ENCODE measurements at regions not wholly inside any gene's neighbourhood (a gene's known extent, or its start where the extent isn't known, plus 50 kb on each side); places are given as distances from the start of the nearest gene placed in this dataset.

DNA sequence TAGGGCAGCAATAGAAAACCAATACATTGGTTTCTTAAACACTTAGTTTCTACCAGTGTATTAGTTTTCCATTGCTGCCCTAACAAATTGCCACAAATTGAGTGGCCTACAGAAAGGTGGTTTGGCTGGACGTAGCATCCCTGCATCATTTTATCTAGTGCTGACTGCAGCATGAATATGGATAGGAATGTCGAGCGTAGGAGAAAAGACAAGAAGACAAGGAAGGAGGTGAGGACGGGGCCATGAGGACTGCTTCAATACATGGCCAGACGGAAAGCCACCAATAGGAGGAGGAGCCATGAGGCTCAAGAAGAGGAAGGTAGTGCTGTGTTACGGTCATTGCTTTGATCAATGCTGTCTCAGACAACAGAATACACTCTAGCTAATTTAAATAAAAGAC is 154.5 kb upstream of the NDUFV2 start:
- TF ChIP-seq, protein P1, sequence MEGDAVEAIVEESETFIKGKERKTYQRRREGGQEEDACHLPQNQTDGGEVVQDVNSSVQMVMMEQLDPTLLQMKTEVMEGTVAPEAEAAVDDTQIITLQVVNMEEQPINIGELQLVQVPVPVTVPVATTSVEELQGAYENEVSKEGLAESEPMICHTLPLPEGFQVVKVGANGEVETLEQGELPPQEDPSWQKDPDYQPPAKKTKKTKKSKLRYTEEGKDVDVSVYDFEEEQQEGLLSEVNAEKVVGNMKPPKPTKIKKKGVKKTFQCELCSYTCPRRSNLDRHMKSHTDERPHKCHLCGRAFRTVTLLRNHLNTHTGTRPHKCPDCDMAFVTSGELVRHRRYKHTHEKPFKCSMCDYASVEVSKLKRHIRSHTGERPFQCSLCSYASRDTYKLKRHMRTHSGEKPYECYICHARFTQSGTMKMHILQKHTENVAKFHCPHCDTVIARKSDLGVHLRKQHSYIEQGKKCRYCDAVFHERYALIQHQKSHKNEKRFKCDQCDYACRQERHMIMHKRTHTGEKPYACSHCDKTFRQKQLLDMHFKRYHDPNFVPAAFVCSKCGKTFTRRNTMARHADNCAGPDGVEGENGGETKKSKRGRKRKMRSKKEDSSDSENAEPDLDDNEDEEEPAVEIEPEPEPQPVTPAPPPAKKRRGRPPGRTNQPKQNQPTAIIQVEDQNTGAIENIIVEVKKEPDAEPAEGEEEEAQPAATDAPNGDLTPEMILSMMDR (IDR thresholded peaks at IDR 0.05), result no peak
- TF ChIP-seq POLR2A (IDR thresholded peaks at IDR 0.05), result no peak
